ENCODE measurements at regions not wholly inside any gene's neighbourhood (a gene's known extent, or its start where the extent isn't known, plus 50 kb on each side); places are given as distances from the start of the nearest gene placed in this dataset.

GRCh38 chr7:91554883-91555282, 290.6 kb downstream of the FZD1 start:
- Histone ChIP-seq H3K27me3 (ENCODE audit: insufficient read depth, low read depth, severe bottlenecking) (no peaks in the 10 kb centered on the region), H3K9me3 (ENCODE audit: severe bottlenecking) (no peaks in the 10 kb centered on the region), H3K27ac (no peak overlapping the region), H3K36me3 (no peaks in the 10 kb centered on the region), H3K4me3 (ENCODE audit: low read depth, low read length) (no peak overlapping the region)
- TF ChIP-seq CTCF (IDR thresholded peaks at IDR 0.05; ENCODE audit: low read depth, low read length): no peak
- DNase-seq: no peak

- DNase-seq: no peak
- no peak for TF ChIP-seq CTCF (IDR thresholded peaks at IDR 0.05; ENCODE audit: low read depth, low read length)
- no peak overlapping the region for H3K4me3 ChIP-seq (ENCODE audit: low read depth, low read length)
- no peaks in the 10 kb centered on the region for H3K36me3 ChIP-seq
- H3K27ac ChIP-seq: no peak overlapping the region
- H3K9me3 ChIP-seq (ENCODE audit: severe bottlenecking): no peaks in the 10 kb centered on the region
- no peaks in the 10 kb centered on the region for H3K27me3 ChIP-seq (ENCODE audit: insufficient read depth, low read depth, severe bottlenecking)
Observed at GRCh38 chr7:91556239-91556638, 292.0 kb downstream of the FZD1 start.

- no peak for TF ChIP-seq CTCF (IDR thresholded peaks at IDR 0.05; ENCODE audit: low read depth, low read length)
- Histone ChIP-seq H3K27me3 (ENCODE audit: insufficient read depth, low read depth, severe bottlenecking) (no peaks in the 10 kb centered on the region), H3K4me3 (ENCODE audit: low read depth, low read length) (no peak overlapping the region), H3K36me3 (no peaks in the 10 kb centered on the region), H3K9me3 (ENCODE audit: severe bottlenecking) (no peaks in the 10 kb centered on the region), H3K27ac (no peak overlapping the region)
- no peak for DNase-seq
Observed at GRCh38 chr7:91556956-91557650, 292.9 kb downstream of the FZD1 start.

- Histone ChIP-seq H3K27ac (no peak overlapping the region), H3K27me3 (ENCODE audit: insufficient read depth, low read depth, severe bottlenecking) (no peaks in the 10 kb centered on the region), H3K4me3 (ENCODE audit: low read depth, low read length) (no peak overlapping the region), H3K9me3 (ENCODE audit: severe bottlenecking) (no peaks in the 10 kb centered on the region), H3K36me3 (no peaks in the 10 kb centered on the region)
- no peak for DNase-seq
- TF ChIP-seq CTCF (IDR thresholded peaks at IDR 0.05; ENCODE audit: low read depth, low read length): no peak
Observed at GRCh38 chr7:91557789-91558404, 293.7 kb downstream of the FZD1 start.

GRCh38 chr7:91559947-91560346, 295.7 kb downstream of the FZD1 start:
- Histone ChIP-seq H3K36me3 (no peaks in the 10 kb centered on the region), H3K4me3 (ENCODE audit: low read depth, low read length) (no peak overlapping the region), H3K27me3 (ENCODE audit: insufficient read depth, low read depth, severe bottlenecking) (no peaks in the 10 kb centered on the region), H3K27ac (no peak overlapping the region), H3K9me3 (ENCODE audit: severe bottlenecking) (no peaks in the 10 kb centered on the region)
- TF ChIP-seq CTCF (IDR thresholded peaks at IDR 0.05; ENCODE audit: low read depth, low read length): no peak
- no peak for DNase-seq

- Histone ChIP-seq H3K4me3 (ENCODE audit: low read depth, low read length) (no peak overlapping the region), H3K36me3 (no peaks in the 10 kb centered on the region), H3K27ac (no peak overlapping the region), H3K27me3 (ENCODE audit: insufficient read depth, low read depth, severe bottlenecking) (no peaks in the 10 kb centered on the region), H3K9me3 (ENCODE audit: severe bottlenecking) (no peaks in the 10 kb centered on the region)
- no peak for DNase-seq
- TF ChIP-seq CTCF (IDR thresholded peaks at IDR 0.05; ENCODE audit: low read depth, low read length): no peak
Observed at GRCh38 chr7:91564101-91564500, 299.9 kb downstream of the FZD1 start.
